Ovary (tissue), 3 donors: ENCODE measurements at regions not wholly inside any gene's neighbourhood (a gene's known extent, or its start where the extent isn't known, plus 50 kb on each side); places are given as distances from the start of the nearest gene placed in this dataset.

Experiments
- CTCF ChIP-seq, 3 donors: fragments of 450-650 bp in 2 of 3; fragments of 200-600 bp in 1 of 3; IDR thresholded peaks; one replicate each; pipeline versions ENCODE4 v1.5.1 to v1.8.0; 2016 to 2022; ENCODE audit warnings: antibody characterized with exemption in 3 of 3, mild to moderate bottlenecking in 1 of 3
- EP300 ChIP-seq: sonication (generic); formaldehyde crosslinking; IDR thresholded peaks from one replicate; pipeline ENCODE4 v1.6.1; 2017; ENCODE audit warnings: antibody characterized with exemption
- POLR2A ChIP-seq: fragments of 450-650 bp; IDR thresholded peaks from one replicate; pipeline ENCODE4 v1.6.1; 2017; ENCODE audit warnings: antibody characterized with exemption, mild to moderate bottlenecking, moderate library complexity
- donor health status: DM: no; HTN: no; CAD: no.

GRCh38 chr4:11214281-11214680 is 214.4 kb downstream of the HS3ST1 start:
- TF ChIP-seq CTCF (IDR thresholded peaks at IDR 0.05) (no peak), POLR2A (no peak), EP300 (no peak)
